Endothelial cell of umbilical vein (primary cell): ENCODE measurements at regions not wholly inside any gene's neighbourhood (a gene's known extent, or its start where the extent isn't known, plus 50 kb on each side); places are given as distances from the start of the nearest gene placed in this dataset.

Source experiments
- BruUV-seq: library from RNA; stranded (reverse); fragments of 400-500 nt; replicated peaks from 2 replicates; lab custom pipeline; 2021; lab: Mats Ljungman, UMichigan
- CTCF ChIA-PET: fragments of 300-600, 350-600 bp; sonication (Branson Sonifier 250); formaldehyde crosslinking; loops from one replicate; lab custom pipeline; 2021; ENCODE audit warnings: antibody characterized with exemption, inconsistent platforms; lab: Charles Lee
- POLR2A ChIA-PET: fragments of 300-600, 350-600 bp; sonication (Branson Sonifier 250); formaldehyde crosslinking; loops from one replicate; lab custom pipeline; 2021; ENCODE audit warnings: antibody characterized with exemption, inconsistent platforms; lab: Charles Lee
- DNase-seq: peaks from one replicate; pipeline ENCODE4 v3.0.0-alpha.2; 2011; ENCODE audit warnings: low read depth, low spot score
- FAIRE-seq: peaks from 2 replicates; lab custom pipeline; 2011; peaks lifted over from hg19 to GRCh38; lab: Jason Lieb, UNC
- H2AFZ ChIP-seq: 2 replicates; pipeline ENCODE4 v1.6.0; 2012; ENCODE audit warnings: low read depth, low read length, control low read depth, inconsistent platforms
- H3K27ac ChIP-seq: 2 replicates; pipeline ENCODE4 v1.5.1; 2011; ENCODE audit warnings: low read depth, mild to moderate bottlenecking, control low read depth, low read length, moderate library complexity; ENCODE audit not compliant: insufficient read depth
- H3K27me3 ChIP-seq, 2 experiments: 2 replicates each; pipeline versions ENCODE4 v1.6.0 to v1.6.1; 2011; ENCODE audit warnings: low read length in 2 of 2, mixed read lengths in 1 of 2; ENCODE audit not compliant: control insufficient read depth in 2 of 2, insufficient read depth in 2 of 2
- H3K36me3 ChIP-seq, 2 experiments: 2 replicates in 1 of 2; 3 replicates in 1 of 2; pipeline ENCODE4 v1.5.1; 2011; ENCODE audit warnings: low read length in 2 of 2, mild to moderate bottlenecking in 1 of 2, moderate library complexity in 1 of 2; ENCODE audit not compliant: control insufficient read depth in 2 of 2, insufficient read depth in 2 of 2; ENCODE audit errors: extremely low read depth in 1 of 2
- H3K4me1 ChIP-seq: 3 replicates; pipeline ENCODE4 v1.5.1; 2011; ENCODE audit warnings: mild to moderate bottlenecking, low read length; ENCODE audit not compliant: control insufficient read depth, insufficient read depth; ENCODE audit errors: extremely low read depth
- H3K4me2 ChIP-seq: 2 replicates; pipeline ENCODE4 v1.6.1; 2011; ENCODE audit warnings: low read length, control low read depth, mixed read lengths; ENCODE audit not compliant: insufficient read depth
- H3K4me3 ChIP-seq, 3 experiments: fragments of 200-600 bp in 1 of 3; sonication (generic), shearing (Covaris generic) in 1 of 3; replicated peaks in 1 of 3; 2 replicates each; pipeline ENCODE4 v1.5.1; 2011 to 2016; ENCODE audit warnings: control low read depth in 3 of 3, low read length in 3 of 3, mild to moderate bottlenecking in 2 of 3, inconsistent platforms in 1 of 3, low read depth in 1 of 3, moderate library complexity in 1 of 3; ENCODE audit not compliant: insufficient read depth in 1 of 3
- H3K79me2 ChIP-seq: 2 replicates; pipeline ENCODE4 v1.6.0; 2012; ENCODE audit warnings: low read length, inconsistent platforms; ENCODE audit not compliant: control insufficient read depth, insufficient read depth
- H3K9ac ChIP-seq: replicated peaks from 2 replicates; pipeline ENCODE3; 2011; ENCODE audit warnings: low read length, control low read depth; ENCODE audit not compliant: insufficient read depth; ENCODE audit errors: extremely low read depth
- H3K9me1 ChIP-seq: replicated peaks from 3 replicates; pipeline ENCODE4 v1.6.0; 2011; ENCODE audit warnings: mild to moderate bottlenecking, low read length; ENCODE audit not compliant: control insufficient read depth, insufficient read depth; ENCODE audit errors: extremely low read depth
- H3K9me3 ChIP-seq: replicated peaks from 2 replicates; pipeline ENCODE4 v1.5.1; 2012; ENCODE audit warnings: low read length, inconsistent platforms; ENCODE audit not compliant: control insufficient read depth, insufficient read depth
- H4K20me1 ChIP-seq: replicated peaks from 2 replicates; pipeline ENCODE3; 2011; ENCODE audit warnings: mild to moderate bottlenecking, low read length; ENCODE audit not compliant: control insufficient read depth, insufficient read depth; ENCODE audit errors: extremely low read depth
- CTCF ChIP-seq, 2 donors: IDR thresholded peaks; 1 replicate in 1 of 2; 2 replicates in 1 of 2; pipeline ENCODE4 v1.5.1; 2011; ENCODE audit warnings: low read length in 2 of 2, mild to moderate bottlenecking in 2 of 2, moderate library complexity in 2 of 2, control low read depth in 1 of 2, inconsistent platforms in 1 of 2, low read depth in 1 of 2; ENCODE audit not compliant: insufficient read depth in 1 of 2; ENCODE audit errors: extremely low read depth in 1 of 2
- EZH2 ChIP-seq: IDR thresholded peaks from 2 replicates; pipeline ENCODE4 v1.6.1; 2012; ENCODE audit warnings: borderline replicate concordance, low read depth, mild to moderate bottlenecking, moderate library complexity, low read length, inconsistent platforms; ENCODE audit not compliant: severe bottlenecking
- FOS ChIP-seq: IDR thresholded peaks from 2 replicates; pipeline ENCODE4 v1.6.1; 2011; ENCODE audit warnings: mild to moderate bottlenecking, low read length, moderate library complexity, borderline replicate concordance; ENCODE audit not compliant: insufficient read depth
- GATA2 ChIP-seq: IDR thresholded peaks from 2 replicates; pipeline ENCODE4 v1.7.0; 2011; ENCODE audit warnings: low read depth, mild to moderate bottlenecking, moderate library complexity, mixed read lengths, low read length; ENCODE audit not compliant: insufficient read length, insufficient read depth
- JUN ChIP-seq: IDR thresholded peaks from 2 replicates; pipeline ENCODE4 v1.6.1; 2011; ENCODE audit warnings: borderline replicate concordance, low read depth; ENCODE audit not compliant: insufficient read length, insufficient read depth
- MAX ChIP-seq: IDR thresholded peaks from 2 replicates; pipeline ENCODE4 v1.6.1; 2011; ENCODE audit not compliant: insufficient read depth, insufficient read length
- MYC ChIP-seq: IDR thresholded peaks from one replicate; pipeline ENCODE4 v1.6.1; 2011; ENCODE audit warnings: mild to moderate bottlenecking, low read depth, low read length
- POLR2A ChIP-seq: IDR thresholded peaks from 2 replicates; pipeline ENCODE4 v1.6.1; 2012; ENCODE audit warnings: low read depth, mild to moderate bottlenecking, control low read depth, low read length
- POLR2AphosphoS5 ChIP-seq: IDR thresholded peaks from 2 replicates; pipeline ENCODE4 v1.6.1; 2012; ENCODE audit warnings: low read depth, mild to moderate bottlenecking, control low read depth, low read length, moderate library complexity; ENCODE audit not compliant: insufficient read depth
- dilution Hi-C: fragments of 300-500 bp; cut with MboI; formaldehyde crosslinking; loops from one replicate; pipeline ENCODE4 v1.15.0; 2019; ENCODE audit warnings: low sequenced_read_pairs; ENCODE audit not compliant: extremely low pct_ligation_motif_present
- intact Hi-C: fragments of 100-400 bp; cut with micrococcal nuclease; formaldehyde crosslinking; loops from one replicate; pipeline ENCODE4 v1.10.0; 2022

GRCh38 chr1:55524006-55524405 is 308.8 kb upstream of the USP24 start:
- no peaks in the 10 kb centered on the region for H3K4me1 ChIP-seq
- no peak overlapping the region for H3K9ac ChIP-seq
- ChIA-PET POLR2A (no interaction called here), CTCF (interaction anchor here (1.1 to 1.6 kb wide), 2 partner anchors 12 to 13 kb away, joined by 3 to 4 read pairs; no protein-coding TSS in a partner anchor)
- no peak for DNase-seq
- H3K9me3 ChIP-seq, result no peaks in the 10 kb centered on the region
- dilution Hi-C loops (no loop called here), intact Hi-C loops (no loop called here)
- H3K9me1 ChIP-seq, result no peaks in the 10 kb centered on the region
- H3K79me2 ChIP-seq, result no peaks in the 10 kb centered on the region
- no peak overlapping the region for H3K4me2 ChIP-seq
- H4K20me1 ChIP-seq, result no peaks in the 10 kb centered on the region
- H3K27me3 ChIP-seq, result no peaks in the 10 kb centered on the region
- no peaks in the 10 kb centered on the region for H3K36me3 ChIP-seq
- BruUV-seq, result no TSS peak
- no peak overlapping the region for H3K27ac ChIP-seq
- H2AFZ ChIP-seq, result no peak overlapping the region
- TF ChIP-seq JUN (no peak), MAX (no peak)
- no peak for FAIRE-seq
- no peak overlapping the region for H3K4me3 ChIP-seq

GRCh38 chr1:55522982-55523381 is 307.8 kb upstream of the USP24 start:
- dilution Hi-C loops, result no loop called here
- FAIRE-seq (no peak), DNase-seq (no peak)
- no peaks in the 10 kb centered on the region for H3K79me2 ChIP-seq
- H3K9me1 ChIP-seq, result no peaks in the 10 kb centered on the region
- H3K4me3 ChIP-seq, result no peak overlapping the region
- no peaks in the 10 kb centered on the region for H3K9me3 ChIP-seq
- H2AFZ ChIP-seq, result no peak overlapping the region
- H3K36me3 ChIP-seq, result no peaks in the 10 kb centered on the region
- no peaks in the 10 kb centered on the region for H4K20me1 ChIP-seq
- no peak overlapping the region for H3K9ac ChIP-seq
- intact Hi-C loops, result no loop called here
- POLR2A ChIA-PET, result no interaction called here
- H3K4me2 ChIP-seq, result no peak overlapping the region
- BruUV-seq, result no TSS peak
- H3K27ac ChIP-seq, result no peak overlapping the region
- H3K27me3 ChIP-seq, result no peaks in the 10 kb centered on the region
- CTCF ChIA-PET, result no interaction called here
- TF ChIP-seq EZH2, result no peak
- no peak for TF ChIP-seq FOS
- no peak for TF ChIP-seq JUN
- no peak for TF ChIP-seq CTCF (IDR thresholded peaks at IDR 0.05; ENCODE audit: extremely low read depth in 1 of 2, insufficient read depth in 1 of 2, low read depth in 1 of 2, low read length in 2 of 2)
- TF ChIP-seq MAX, result no peak
- no peak for TF ChIP-seq GATA2
- no peak for TF ChIP-seq POLR2A
- no peak for TF ChIP-seq MYC
- TF ChIP-seq POLR2AphosphoS5, result no peak
- no peaks in the 10 kb centered on the region for H3K4me1 ChIP-seq
